H1 (cell line): ENCODE measurements at regions not wholly inside any gene's neighbourhood (a gene's known extent, or its start where the extent isn't known, plus 50 kb on each side); places are given as distances from the start of the nearest gene placed in this dataset.

Experiments
- CTCF ChIA-PET: fragments of 300-600 bp; sonication (Branson Sonifier 250); formaldehyde crosslinking; loops from one replicate; lab custom pipeline; 2021; ENCODE audit not compliant: partially characterized antibody; lab: Charles Lee
- POLR2A ChIA-PET: fragments of 300-600 bp; sonication (Branson Sonifier 250); formaldehyde crosslinking; loops from one replicate; lab custom pipeline; 2021; ENCODE audit warnings: inconsistent platforms; ENCODE audit not compliant: partially characterized antibody; lab: Charles Lee
- DNase-seq, 2 experiments: peaks; one replicate each; pipeline versions ENCODE4 v3.0.0 to v3.0.0-alpha.2; 2010 to 2022; ENCODE audit warnings: low spot score in 2 of 2, low read depth in 1 of 2, mixed read lengths in 1 of 2
- FAIRE-seq: peaks from 2 replicates; lab custom pipeline; 2011; peaks lifted over from hg19 to GRCh38; lab: Jason Lieb, UNC
- H2AFZ ChIP-seq: 2 replicates; pipeline ENCODE4 v1.8.1; 2012; ENCODE audit warnings: low read length, inconsistent platforms
- H2AK5ac ChIP-seq: 2 replicates; pipeline ENCODE4 v1.6.1; 2013; ENCODE audit warnings: low read depth, low read length
- H2BK120ac ChIP-seq: replicated peaks from 2 replicates; pipeline ENCODE3; 2013; ENCODE audit warnings: low read depth, low read length, inconsistent platforms
- H2BK12ac ChIP-seq: 2 replicates; pipeline ENCODE4 v1.6.1; 2013; ENCODE audit warnings: low read depth, low read length
- H2BK15ac ChIP-seq: 2 replicates; pipeline ENCODE4 v1.6.1; 2013; ENCODE audit warnings: low read length
- H2BK20ac ChIP-seq: 2 replicates; pipeline ENCODE4 v1.6.1; 2013; ENCODE audit warnings: low read length
- H2BK5ac ChIP-seq: 2 replicates; pipeline ENCODE4 v1.6.1; 2013; ENCODE audit warnings: low read depth, low read length
- H3K14ac ChIP-seq: 2 replicates; pipeline ENCODE4 v1.6.1; 2013; ENCODE audit warnings: inconsistent platforms; ENCODE audit not compliant: insufficient read length
- H3K18ac ChIP-seq: 2 replicates; pipeline ENCODE4 v1.6.1; 2013; ENCODE audit warnings: low read length; ENCODE audit errors: extremely low read depth
- H3K23ac ChIP-seq: 2 replicates; pipeline ENCODE4 v1.6.1; 2013; ENCODE audit warnings: inconsistent platforms; ENCODE audit not compliant: insufficient read length
- H3K23me2 ChIP-seq: 2 replicates; pipeline ENCODE4 v1.6.1; 2013; ENCODE audit warnings: low read depth, low read length
- H3K27ac ChIP-seq: 2 replicates; pipeline ENCODE4 v1.6.1; 2011; ENCODE audit warnings: low read depth, low read length, inconsistent platforms
- H3K27me3 ChIP-seq, 4 experiments: replicated peaks in 1 of 4; 1 replicate in 1 of 4; 2 replicates in 3 of 4; pipeline versions ENCODE4 v1.6.1 to v1.8.1; 2011 to 2013; ENCODE audit warnings: low read length in 3 of 4, mild to moderate bottlenecking in 3 of 4, inconsistent platforms in 2 of 4, mixed read lengths in 2 of 4, moderate library complexity in 1 of 4; ENCODE audit not compliant: control insufficient read depth in 3 of 4, insufficient read depth in 3 of 4; ENCODE audit errors: extremely low read depth in 1 of 4
- H3K36me3 ChIP-seq, 4 experiments: 2 replicates each; pipeline versions ENCODE4 v1.6.1 to v1.8.1; 2011 to 2013; ENCODE audit warnings: mild to moderate bottlenecking in 4 of 4, low read length in 3 of 4, moderate library complexity in 2 of 4, control low read depth in 1 of 4, inconsistent platforms in 1 of 4; ENCODE audit not compliant: insufficient read depth in 4 of 4, control insufficient read depth in 2 of 4
- H3K4ac ChIP-seq: replicated peaks from 2 replicates; pipeline ENCODE3; 2013; ENCODE audit warnings: low read length, low read depth, mixed read lengths, inconsistent platforms; ENCODE audit not compliant: insufficient read length
- H3K4me1 ChIP-seq, 4 experiments: replicated peaks in 1 of 4; 1 replicate in 1 of 4; 2 replicates in 3 of 4; pipeline versions ENCODE4 v1.6.1 to v1.8.1; 2011 to 2013; ENCODE audit warnings: low read length in 3 of 4, inconsistent platforms in 2 of 4, mixed read lengths in 1 of 4; ENCODE audit not compliant: insufficient read depth in 4 of 4, control insufficient read depth in 3 of 4
- H3K4me2 ChIP-seq, 2 experiments: 2 replicates each; pipeline versions ENCODE4 v1.6.1 to v1.8.1; 2011 to 2013; ENCODE audit warnings: low read depth in 2 of 2, low read length in 2 of 2, control low read depth in 1 of 2, inconsistent platforms in 1 of 2, mild to moderate bottlenecking in 1 of 2; ENCODE audit not compliant: insufficient read depth in 1 of 2
- H3K4me3 ChIP-seq, 4 experiments: fragments of 200-600, 300-600 bp in 1 of 4; sonication (generic), shearing (Covaris generic), sonication (Bioruptor Twin) in 1 of 4; 2 replicates each; pipeline versions ENCODE4 v1.5.1 to v1.8.1; 2011 to 2016; ENCODE audit warnings: low read length in 4 of 4, low read depth in 3 of 4, control low read depth in 2 of 4, inconsistent platforms in 2 of 4, mild to moderate bottlenecking in 2 of 4, mixed read lengths in 1 of 4, moderate library complexity in 1 of 4; ENCODE audit not compliant: insufficient read depth in 2 of 4; ENCODE audit errors: extremely low read depth in 1 of 4
- H3K56ac ChIP-seq: replicated peaks from 2 replicates; pipeline ENCODE3; 2013; ENCODE audit warnings: low read depth, mild to moderate bottlenecking, mixed read lengths, low read length, inconsistent platforms; ENCODE audit not compliant: insufficient read length
- H3K79me1 ChIP-seq: 2 replicates; pipeline ENCODE4 v1.6.1; 2013; ENCODE audit warnings: low read depth, low read length, control low read depth
- H3K79me2 ChIP-seq, 2 experiments: 2 replicates each; pipeline versions ENCODE4 v1.6.1 to v1.8.1; 2012 to 2013; ENCODE audit warnings: low read length in 2 of 2, mild to moderate bottlenecking in 2 of 2, inconsistent platforms in 1 of 2; ENCODE audit not compliant: insufficient read depth in 2 of 2, control insufficient read depth in 1 of 2
- H3K9ac ChIP-seq, 4 experiments: replicated peaks in 1 of 4; 1 replicate in 1 of 4; 2 replicates in 3 of 4; pipeline versions ENCODE4 v1.6.1 to v1.8.1; 2011 to 2013; ENCODE audit warnings: low read depth in 3 of 4, low read length in 3 of 4, control low read depth in 2 of 4, mild to moderate bottlenecking in 2 of 4, moderate library complexity in 2 of 4, inconsistent platforms in 1 of 4; ENCODE audit errors: extremely low read depth in 1 of 4
- H3K9me3 ChIP-seq, 2 experiments: 2 replicates each; pipeline versions ENCODE4 v1.6.1 to v1.8.1; 2012 to 2013; ENCODE audit warnings: mild to moderate bottlenecking in 2 of 2, moderate library complexity in 2 of 2, control low read depth in 1 of 2, inconsistent platforms in 1 of 2, low read depth in 1 of 2, low read length in 1 of 2, mixed read lengths in 1 of 2; ENCODE audit not compliant: insufficient read depth in 2 of 2
- H4K20me1 ChIP-seq, 2 experiments: replicated peaks in 1 of 2; 2 replicates each; pipeline versions ENCODE3 to v1.8.1; 2011 to 2013; ENCODE audit warnings: inconsistent platforms in 2 of 2, low read length in 2 of 2, mild to moderate bottlenecking in 1 of 2; ENCODE audit not compliant: insufficient read depth in 2 of 2, control insufficient read depth in 1 of 2
- H4K5ac ChIP-seq: 2 replicates; pipeline ENCODE4 v1.6.1; 2013; ENCODE audit warnings: low read length, low read depth, mixed read lengths, inconsistent platforms; ENCODE audit not compliant: insufficient read length
- H4K8ac ChIP-seq: 2 replicates; pipeline ENCODE4 v1.8.0; 2013; ENCODE audit warnings: mild to moderate bottlenecking, moderate library complexity, low read length, inconsistent platforms; ENCODE audit not compliant: insufficient read depth; ENCODE audit errors: extremely low read depth
- H4K91ac ChIP-seq: replicated peaks from 2 replicates; pipeline ENCODE3; 2013; ENCODE audit warnings: low read length, mixed read lengths, inconsistent platforms; ENCODE audit not compliant: insufficient read length
- EZH2 ChIP-seq: fragments of 200-600 bp; sonication (generic); IDR thresholded peaks from 2 replicates; pipeline ENCODE4 v1.7.1; 2012; ENCODE audit warnings: low read depth, mild to moderate bottlenecking, moderate library complexity, low read length, inconsistent platforms; ENCODE audit not compliant: severe bottlenecking
- HDAC6 ChIP-seq: IDR thresholded peaks from one replicate; pipeline ENCODE4 v1.7.1; 2012; ENCODE audit warnings: low read depth, mild to moderate bottlenecking, inconsistent platforms, low read length, moderate library complexity
- NRF1 ChIP-seq: IDR thresholded peaks from 2 replicates; pipeline ENCODE4 v1.6.1; 2011; ENCODE audit warnings: mild to moderate bottlenecking, low read depth, low read length, improper control_type of control experiment
- TAF1 ChIP-seq: IDR thresholded peaks from 2 replicates; pipeline ENCODE4 v1.6.1; 2011; ENCODE audit warnings: mild to moderate bottlenecking, low read depth, low read length
- ZNF274 ChIP-seq: IDR thresholded peaks from 2 replicates; pipeline ENCODE4 v1.7.0; 2012; ENCODE audit warnings: low read length, borderline replicate concordance; ENCODE audit errors: extremely low read depth
- WGBS, 2 experiments: shearing (Covaris generic) in 1 of 2; methylation state at CpG; one replicate each; pipeline versions ENCODE4 v1.1.6 to v1.1.7; 2013 to 2015; ENCODE audit warnings: low lambda C conversion rate in 2 of 2, mixed read lengths in 2 of 2, inconsistent platforms in 1 of 2, low coverage in 1 of 2, missing lambda C conversion rate in 1 of 2; ENCODE audit not compliant: insufficient replicate concordance in 2 of 2, insufficient coverage in 1 of 2, insufficient read length in 1 of 2; ENCODE audit errors: extremely low coverage in 1 of 2, missing lambda C conversion rate in 1 of 2; 5-methylcytosine and 5-hydroxymethylcytosine counted together

GRCh38 chr6:9537381-9537780 lies 877.5 kb downstream of the TFAP2A start:
- POLR2A ChIA-PET, result no interaction called here
- no peak overlapping the region for H3K14ac ChIP-seq
- CTCF ChIA-PET, result interaction anchor here (1.3 to 2.1 kb wide), 2 partner anchors 287 to 555 kb away, joined by 3 to 6 read pairs; no protein-coding TSS in a partner anchor
- H3K9ac ChIP-seq, result no peak overlapping the region
- no peak overlapping the region for H2BK5ac ChIP-seq
- H3K56ac ChIP-seq, result no peak overlapping the region
- no peaks in the 10 kb centered on the region for H3K9me3 ChIP-seq
- no peak overlapping the region for H2BK20ac ChIP-seq
- H4K91ac ChIP-seq, result no peak overlapping the region
- DNase-seq (no peak), FAIRE-seq (no peak)
- H3K79me1 ChIP-seq, result no peaks in the 10 kb centered on the region
- no peak overlapping the region for H4K8ac ChIP-seq
- H3K23me2 ChIP-seq, result no peaks in the 10 kb centered on the region
- H3K79me2 ChIP-seq, result no peaks in the 10 kb centered on the region
- H3K18ac ChIP-seq, result no peak overlapping the region
- H3K23ac ChIP-seq, result no peak overlapping the region
- H2BK15ac ChIP-seq, result no peak overlapping the region
- no peak overlapping the region for H4K5ac ChIP-seq
- no peaks in the 10 kb centered on the region for H3K27me3 ChIP-seq
- no peaks in the 10 kb centered on the region for H3K4me1 ChIP-seq
- H3K4me3 ChIP-seq, result no peak overlapping the region
- no peak overlapping the region for H2BK12ac ChIP-seq
- no peak overlapping the region for H2AFZ ChIP-seq
- no peaks in the 10 kb centered on the region for H3K36me3 ChIP-seq
- WGBS, 2 experiments, result 95% methylated on average over 2 of the region's 2 CpGs; no CpG with 5 or more reads in 1 of the 2 experiments
- no peak overlapping the region for H3K27ac ChIP-seq
- no peaks in the 10 kb centered on the region for H4K20me1 ChIP-seq
- H2AK5ac ChIP-seq, result no peak overlapping the region
- no peak overlapping the region for H3K4me2 ChIP-seq
- no peak overlapping the region for H3K4ac ChIP-seq
- H2BK120ac ChIP-seq, result no peak overlapping the region
- TF ChIP-seq EZH2 (no peak), TAF1 (no peak), ZNF274 (no peak), HDAC6 (no peak), NRF1 (no peak)
